Fibroblast of villous mesenchyme (primary cell): ENCODE measurements at regions not wholly inside any gene's neighbourhood (a gene's known extent, or its start where the extent isn't known, plus 50 kb on each side); places are given as distances from the start of the nearest gene placed in this dataset.

ENCODE experiments used
- DNase-seq: peaks from one replicate; pipeline ENCODE4 v3.0.0-alpha.2; 2010; ENCODE audit warnings: low read depth
- H3K4me3 ChIP-seq: 2 replicates; pipeline ENCODE4 v1.5.1; 2011; ENCODE audit warnings: low read depth, mild to moderate bottlenecking, low read length
- CTCF ChIP-seq: IDR thresholded peaks from 2 replicates; pipeline ENCODE4 v1.5.1; 2012; ENCODE audit warnings: low read depth, mild to moderate bottlenecking, low read length; ENCODE audit not compliant: insufficient read depth

- TF ChIP-seq CTCF, result no peak
- no peak overlapping the region for H3K4me3 ChIP-seq
- DNase-seq, result no peak
Measured at GRCh38 chr1:157410457-157410856, 141.9 kb downstream of the FCRL5 start.

- no peak for DNase-seq
- TF ChIP-seq CTCF, result no peak
- no peak overlapping the region for H3K4me3 ChIP-seq
Measured at GRCh38 chr1:157409927-157410326, 142.4 kb downstream of the FCRL5 start.

GRCh38 chr1:157407917-157408525 lies 144.3 kb downstream of the FCRL5 start:
- no peak for TF ChIP-seq CTCF
- no peak for DNase-seq

GRCh38 chr1:157407367-157407766 lies 144.9 kb downstream of the FCRL5 start:
- no peak overlapping the region for H3K4me3 ChIP-seq
- no peak for TF ChIP-seq CTCF
- no peak for DNase-seq

More at GRCh38 chr1:157407917-157408525, 144.3 kb downstream of the FCRL5 start:
- H3K4me3 ChIP-seq, result no peak overlapping the region

GRCh38 chr1:157405662-157406061 lies 146.7 kb downstream of the FCRL5 start:
- no peak for TF ChIP-seq CTCF
- H3K4me3 ChIP-seq, result no peak overlapping the region
- DNase-seq, result no peak

GRCh38 chr1:157404614-157405013 lies 147.7 kb downstream of the FCRL5 start:
- no peak overlapping the region for H3K4me3 ChIP-seq
- TF ChIP-seq CTCF, result no peak
- no peak for DNase-seq

GRCh38 chr1:157404063-157404501 lies 148.2 kb downstream of the FCRL5 start:
- DNase-seq, result peak; percentile 35
- H3K4me3 ChIP-seq, result no peak overlapping the region
- no peak for TF ChIP-seq CTCF
